HG03469 (cell line): ENCODE measurements at regions not wholly inside any gene's neighbourhood (a gene's known extent, or its start where the extent isn't known, plus 50 kb on each side); places are given as distances from the start of the nearest gene placed in this dataset.

Source experiments
- ATAC-seq: cut with Tn5 transposase; IDR thresholded peaks from one replicate; pipeline ENCODE4 v1.9.1; 2021; ENCODE audit warnings: mild to moderate bottlenecking, moderate library complexity, moderate number of reproducible peaks; ENCODE audit not compliant: unreplicated experiment

GRCh38 chr18:76771192-76771799 lies 51.1 kb upstream of the ZNF236 start:
- ATAC-seq = no peak

GRCh38 chr18:76767954-76768353 lies 54.4 kb upstream of the ZNF236 start:
- no peak for ATAC-seq

DNA sequence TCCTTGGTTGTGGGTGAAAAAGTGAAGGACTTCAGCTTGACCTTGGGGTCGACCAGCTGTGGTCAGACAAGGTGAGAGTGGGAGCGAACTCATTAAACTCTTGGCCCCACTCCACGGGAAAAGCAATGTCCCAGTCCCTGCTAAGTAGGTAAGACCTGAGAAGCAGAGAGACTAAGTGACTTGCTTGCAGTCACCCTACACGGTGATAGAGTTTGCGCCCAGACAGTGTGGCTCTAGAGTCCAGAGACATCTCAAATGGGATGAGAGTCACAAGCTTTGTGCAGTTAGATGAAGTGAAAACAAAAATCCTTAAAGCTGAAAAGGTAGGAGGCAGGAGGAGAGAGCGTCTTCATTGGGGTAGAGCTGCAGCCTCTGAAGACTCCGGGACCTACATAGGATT lies 55.9 kb upstream of the ZNF236 start:
- ATAC-seq = no peak

DNA sequence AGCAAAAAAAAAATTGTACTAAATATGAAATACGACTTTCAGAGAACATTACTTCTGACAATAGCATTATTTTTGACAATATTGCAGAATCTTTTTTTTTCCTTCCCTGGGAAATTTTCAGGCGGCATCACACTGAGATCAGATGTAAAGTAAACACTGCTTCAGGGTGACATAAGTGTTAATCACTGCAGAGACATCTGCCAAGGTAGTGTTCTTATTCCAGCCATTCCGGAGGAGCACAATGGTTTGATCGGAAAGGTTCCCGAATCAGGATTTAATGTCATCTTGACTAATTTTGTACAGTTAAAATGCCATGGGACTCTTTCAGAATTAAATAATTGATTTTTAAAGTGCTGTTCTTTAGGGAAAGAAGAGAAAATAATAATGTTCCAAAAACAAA lies 56.7 kb upstream of the ZNF236 start:
- ATAC-seq = no peak

DNA sequence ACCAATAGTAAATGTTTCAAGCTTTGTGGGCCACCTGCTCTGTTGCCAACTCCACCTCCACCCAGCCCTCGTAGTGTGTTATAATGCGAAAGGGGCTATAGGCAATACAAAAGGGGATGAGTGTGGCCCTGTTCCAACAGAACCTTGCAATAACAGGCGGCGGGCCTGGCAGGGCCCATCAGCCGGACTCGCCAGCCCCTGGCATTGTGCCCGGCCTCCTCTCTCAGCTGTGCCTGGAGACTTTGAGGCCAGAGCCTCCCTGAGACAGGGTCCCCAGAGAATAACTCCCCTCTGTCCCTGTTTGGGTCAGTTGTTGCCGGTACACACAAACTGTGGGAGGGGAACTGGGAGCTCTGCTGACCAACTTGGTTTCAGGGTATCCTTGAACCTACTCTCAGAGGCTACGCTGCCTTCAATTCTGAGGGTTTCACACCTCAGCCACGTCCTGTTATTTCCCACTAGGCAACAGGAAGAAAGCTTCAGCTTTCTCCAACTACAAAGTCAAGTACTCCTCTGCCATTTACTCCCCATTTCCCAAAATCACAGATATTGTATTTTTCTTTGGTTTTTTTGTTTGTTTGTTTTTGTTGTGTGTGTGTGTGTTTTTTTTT lies 58.0 kb upstream of the ZNF236 start:
- ATAC-seq = no peak

GRCh38 chr18:76759056-76759455 lies 63.3 kb upstream of the ZNF236 start:
- ATAC-seq = no peak

GRCh38 chr18:76757925-76758324 lies 64.4 kb upstream of the ZNF236 start:
- no peak for ATAC-seq

- ATAC-seq = no peak
Observed at GRCh38 chr18:76757335-76757734, 65.0 kb upstream of the ZNF236 start.

GRCh38 chr18:76756531-76757253 lies 65.7 kb upstream of the ZNF236 start:
- ATAC-seq = no peak

DNA sequence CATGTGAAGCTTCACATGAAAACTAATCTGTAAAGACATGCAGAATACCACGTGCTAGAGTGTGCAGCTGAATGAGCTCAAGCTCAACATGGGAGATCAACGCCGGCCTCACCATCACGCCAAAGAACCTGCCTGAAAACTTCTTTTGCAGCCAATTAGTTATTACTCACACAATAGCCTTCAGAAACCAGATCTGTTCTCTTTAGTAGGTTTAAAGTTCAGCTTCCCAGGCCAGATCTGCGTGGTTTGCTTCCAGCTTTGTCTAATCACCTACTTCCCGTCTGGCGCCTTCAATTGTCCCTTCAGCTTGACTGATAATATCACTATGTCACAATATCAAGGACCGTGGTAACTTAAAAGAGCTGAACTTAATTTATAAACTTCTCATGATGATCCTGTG lies 68.0 kb upstream of the ZNF236 start:
- ATAC-seq = no peak

DNA sequence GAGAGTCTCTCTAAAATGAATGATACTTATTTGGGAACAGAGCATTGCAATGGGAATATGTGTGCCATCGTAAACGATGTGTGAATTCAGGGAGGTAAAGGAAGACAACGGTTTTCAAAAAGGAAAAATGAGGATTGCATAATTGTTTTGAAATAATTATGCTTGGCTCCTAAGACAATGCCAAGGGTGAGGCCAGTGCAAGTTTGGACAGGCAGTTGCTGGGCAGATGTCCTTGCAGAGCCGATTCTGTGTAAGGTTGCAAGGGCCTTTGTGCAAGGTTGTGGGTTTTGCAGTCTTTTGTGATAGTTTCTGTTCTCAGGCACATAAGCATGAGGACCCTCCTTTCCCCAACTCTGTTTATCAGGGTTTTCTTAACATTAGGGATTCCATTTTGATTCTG lies 70.0 kb upstream of the ZNF236 start:
- no peak for ATAC-seq

DNA sequence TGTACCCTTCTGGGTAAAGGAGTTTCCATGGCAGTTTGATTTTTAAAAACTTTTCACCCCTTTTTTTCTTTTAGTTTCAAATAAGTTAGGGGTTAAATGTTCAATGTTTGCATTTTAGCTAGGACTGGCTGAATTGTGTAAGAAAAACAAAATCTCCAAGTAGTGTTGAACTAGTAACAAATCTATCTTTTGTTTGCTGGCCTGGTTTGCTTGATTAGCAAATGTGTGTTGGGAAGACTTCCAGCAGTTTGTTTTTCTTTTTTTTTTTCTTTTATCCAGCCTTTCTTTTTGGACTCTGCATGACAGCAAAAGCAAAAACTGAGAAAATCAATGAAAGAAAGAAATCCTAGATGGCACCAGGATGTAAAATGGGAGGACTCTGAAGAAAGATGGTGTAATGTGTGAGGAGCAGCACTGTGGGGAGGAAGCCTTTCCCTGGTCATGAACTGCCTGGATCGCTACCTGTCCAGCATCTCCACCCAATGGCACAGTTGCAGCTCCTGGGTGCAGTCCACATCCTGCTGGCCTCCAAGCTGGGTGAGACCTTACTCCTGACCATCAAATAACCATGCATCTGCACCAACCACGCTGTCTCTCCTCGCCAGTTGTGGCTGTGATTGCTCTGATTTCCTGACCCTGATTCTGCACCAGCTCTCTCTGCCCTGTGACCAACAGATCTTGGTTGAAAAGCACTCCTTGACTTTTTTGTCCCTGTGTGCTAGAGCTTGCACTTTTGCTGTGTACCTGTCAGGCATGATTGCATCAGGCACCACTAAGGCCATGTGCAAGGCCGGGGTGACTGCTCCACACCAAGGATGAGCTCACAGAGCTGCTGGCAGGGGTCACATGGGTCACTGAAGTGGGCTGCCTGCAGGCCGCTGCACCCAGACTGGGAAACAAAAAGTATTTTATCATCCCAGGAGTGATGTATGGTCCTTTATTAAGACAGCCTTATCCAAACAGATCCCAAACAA lies 71.2 kb upstream of the ZNF236 start:
- no peak for ATAC-seq

- ATAC-seq = no peak
Observed at GRCh38 chr18:76750269-76750668, 72.1 kb upstream of the ZNF236 start.

GRCh38 chr18:76747676-76748075 lies 74.7 kb upstream of the ZNF236 start:
- no peak for ATAC-seq

DNA sequence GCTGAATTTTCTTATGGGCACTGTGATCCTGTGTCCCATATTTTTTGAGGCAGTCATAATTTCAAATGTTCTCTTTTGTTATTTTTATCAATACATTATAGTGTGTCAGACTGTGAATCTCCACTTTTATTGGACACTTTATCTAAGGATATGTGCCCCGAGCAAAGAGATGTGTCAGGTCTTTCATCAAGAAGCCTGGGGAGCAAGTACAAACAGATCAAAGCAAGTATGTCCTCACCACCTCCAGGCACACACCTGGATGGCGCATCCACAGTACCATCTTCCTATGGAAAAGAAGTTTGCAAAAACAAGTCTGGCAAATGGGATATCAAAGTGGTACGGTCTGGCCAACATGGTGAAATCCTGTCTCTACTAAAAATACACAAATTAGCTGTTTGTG lies 81.0 kb upstream of the ZNF236 start:
- ATAC-seq = no peak

GRCh38 chr18:76736309-76736708 lies 86.0 kb upstream of the ZNF236 start:
- no peak for ATAC-seq

- ATAC-seq = no peak
Observed at GRCh38 chr18:76730901-76731300, 91.5 kb upstream of the ZNF236 start.

DNA sequence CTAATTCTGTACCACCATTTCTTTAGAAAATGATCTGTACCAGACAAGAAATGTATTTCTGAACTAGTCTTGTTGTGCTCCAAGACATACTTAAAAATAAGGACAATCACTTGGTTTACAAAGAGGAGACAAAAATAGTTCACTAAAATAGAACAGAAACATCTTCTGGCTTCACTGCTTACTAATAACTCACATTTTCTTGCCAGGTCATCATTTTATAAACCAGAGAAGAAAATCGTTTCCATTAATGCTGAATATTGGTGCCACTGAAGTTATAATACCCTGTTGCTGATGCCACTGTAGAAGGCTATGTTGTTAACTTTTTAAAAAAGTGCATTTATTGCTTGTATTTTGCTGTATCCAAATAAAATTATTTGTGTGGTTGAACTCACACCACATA lies 94.8 kb upstream of the ZNF236 start:
- ATAC-seq = no peak

DNA sequence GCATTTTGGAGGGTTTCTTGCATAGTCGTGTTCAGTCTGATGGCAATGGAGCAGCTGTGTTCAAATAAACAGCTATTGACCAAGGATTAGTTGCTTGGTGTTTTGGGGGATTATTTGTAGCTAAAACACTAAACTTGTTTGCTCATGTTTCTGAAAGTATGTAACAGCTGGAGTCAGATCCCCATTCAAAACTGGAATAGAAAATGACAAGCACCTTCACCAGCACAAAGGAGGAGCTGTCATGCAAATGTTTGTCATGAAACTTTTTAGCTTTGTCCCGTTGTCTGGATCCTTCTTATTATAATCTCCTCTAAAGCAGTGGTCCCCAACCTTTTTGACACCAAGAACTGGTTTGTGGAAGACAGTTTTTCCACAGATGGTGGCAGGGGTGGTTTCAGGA lies 96.9 kb upstream of the ZNF236 start:
- ATAC-seq = no peak

DNA sequence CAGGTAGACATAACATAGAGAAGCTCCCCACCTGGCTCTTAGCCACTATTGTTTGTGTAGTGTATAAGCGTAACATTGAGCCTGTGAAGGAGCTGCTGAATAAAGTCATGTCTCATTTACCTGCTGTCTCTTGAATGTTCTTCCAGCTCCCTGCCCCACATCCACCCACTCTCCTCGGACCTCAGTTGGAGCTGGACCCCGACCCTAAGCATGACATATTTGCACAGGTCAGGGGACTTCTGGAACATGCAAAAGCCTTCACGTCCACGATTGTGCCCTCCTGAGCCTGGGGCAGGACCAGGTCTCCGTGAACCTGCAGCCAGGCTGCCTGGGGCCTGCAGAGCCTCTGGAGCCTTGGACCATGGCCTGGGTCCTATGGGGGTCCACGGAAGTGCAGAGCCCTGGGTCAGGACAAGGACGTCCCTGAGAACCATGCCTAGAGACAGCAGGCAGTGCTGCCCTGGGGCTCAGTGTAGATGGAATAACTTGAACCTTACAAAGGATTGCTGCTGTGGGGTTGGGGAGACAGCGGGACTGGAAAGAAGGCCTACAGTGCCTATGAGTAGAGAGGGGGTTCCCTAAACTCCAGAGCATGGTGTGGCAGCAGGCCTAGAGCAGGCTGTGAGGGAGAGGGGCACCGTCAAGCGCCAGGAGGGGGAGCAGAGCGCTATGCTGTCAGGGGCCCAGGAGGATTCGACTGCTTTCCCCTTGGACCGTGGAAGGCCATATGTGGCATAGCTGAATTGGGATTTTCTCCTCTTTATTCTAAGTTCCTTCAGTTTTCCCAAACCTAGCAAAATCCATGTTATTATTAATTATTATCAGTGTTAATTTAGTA lies 99.9 kb upstream of the ZNF236 start:
- ATAC-seq = no peak
